ENCODE measurements at regions not wholly inside any gene's neighbourhood (a gene's known extent, or its start where the extent isn't known, plus 50 kb on each side); places are given as distances from the start of the nearest gene placed in this dataset.
A peak's percentile ranks its signal among the peaks of the same experiment; 100 is the strongest.

DNA sequence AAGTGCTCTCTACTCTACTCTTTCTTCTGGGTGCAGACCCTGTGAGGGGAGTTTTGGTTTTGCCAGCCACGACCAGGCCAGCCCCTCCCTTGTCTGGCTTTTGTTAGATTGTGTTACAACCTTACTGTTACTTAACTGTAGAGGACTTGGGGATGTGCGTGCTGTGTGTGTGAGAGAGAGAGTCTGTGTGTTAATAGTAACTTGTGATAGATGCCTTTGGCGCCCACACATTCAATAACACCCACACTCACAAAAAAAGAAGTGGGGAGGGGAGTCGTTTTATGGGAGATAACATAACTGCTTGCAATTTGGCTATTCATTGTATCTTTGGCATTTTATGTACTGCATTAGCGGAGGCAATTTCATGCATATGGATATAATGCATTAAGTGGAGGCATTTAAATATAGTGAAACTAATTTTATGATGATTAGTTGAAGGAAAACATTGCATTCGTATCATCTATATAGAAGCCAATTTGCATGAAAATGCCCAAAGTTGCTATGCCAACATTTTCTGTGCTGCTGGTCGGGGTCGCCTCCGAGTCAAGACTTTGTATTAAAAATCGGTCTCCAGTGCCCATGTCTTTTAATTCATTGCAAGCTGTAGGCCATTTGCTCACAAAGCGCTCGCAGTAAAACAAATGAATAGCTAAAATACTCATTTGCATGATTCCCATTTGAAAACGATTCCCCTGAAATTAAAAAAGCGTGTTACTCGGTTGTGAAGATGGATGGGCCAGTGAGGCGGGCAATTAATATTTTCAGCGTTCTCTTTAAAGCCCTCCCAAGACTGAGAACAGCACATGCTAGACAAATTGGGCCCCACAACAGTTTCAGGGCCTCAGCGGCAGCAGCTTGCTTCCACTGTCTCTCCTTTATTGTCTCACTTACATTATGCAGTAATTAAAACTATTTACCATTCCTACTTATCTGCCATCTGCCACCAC, 158.5 kb upstream of the SMAD3 start:
- no peak for DNase-seq

- DNase-seq: no peak
These were observed 157.3 kb upstream of the SMAD3 start for GRCh38 chr15:66907826-66908743.

GRCh38 chr15:66908744-66909095, 156.7 kb upstream of the SMAD3 start:
- DNase-seq: no peak

GRCh38 chr15:66909381-66909890, 156.0 kb upstream of the SMAD3 start:
- DNase-seq: no peak

DNA sequence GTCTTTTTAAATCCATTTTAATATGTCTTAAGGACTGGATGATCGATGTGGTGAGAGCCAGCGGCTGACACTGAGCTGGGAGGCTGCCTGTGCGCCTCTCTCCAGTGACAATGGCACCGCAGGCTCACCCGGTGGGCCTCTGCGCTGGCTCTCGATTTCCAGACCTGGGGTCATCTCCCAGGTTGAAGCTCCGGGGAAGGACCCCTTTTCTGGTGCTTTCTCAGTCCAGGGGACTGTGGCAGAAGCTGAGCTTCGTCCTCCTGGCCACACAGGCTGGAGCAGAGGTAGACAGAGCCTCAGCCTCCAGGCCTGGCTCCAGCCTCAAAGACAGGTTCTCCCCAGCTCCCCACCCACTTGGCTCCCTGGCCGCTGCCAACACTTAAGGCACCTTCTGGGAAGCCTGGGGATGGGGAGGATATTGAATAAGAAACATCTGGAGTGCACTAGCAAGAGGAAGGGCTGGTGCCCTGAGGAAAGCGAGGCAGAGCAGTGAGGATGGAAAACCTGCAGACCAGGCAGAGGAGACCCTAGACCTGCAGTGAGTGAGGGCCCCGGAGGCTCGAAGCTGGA, 154.2 kb upstream of the SMAD3 start:
- DNase-seq: no peak

- no peak for DNase-seq
These were observed 153.4 kb upstream of the SMAD3 start for GRCh38 chr15:66912001-66912400.

- DNase-seq: no peak
These were observed 153.0 kb upstream of the SMAD3 start for GRCh38 chr15:66912441-66912840.

DNA sequence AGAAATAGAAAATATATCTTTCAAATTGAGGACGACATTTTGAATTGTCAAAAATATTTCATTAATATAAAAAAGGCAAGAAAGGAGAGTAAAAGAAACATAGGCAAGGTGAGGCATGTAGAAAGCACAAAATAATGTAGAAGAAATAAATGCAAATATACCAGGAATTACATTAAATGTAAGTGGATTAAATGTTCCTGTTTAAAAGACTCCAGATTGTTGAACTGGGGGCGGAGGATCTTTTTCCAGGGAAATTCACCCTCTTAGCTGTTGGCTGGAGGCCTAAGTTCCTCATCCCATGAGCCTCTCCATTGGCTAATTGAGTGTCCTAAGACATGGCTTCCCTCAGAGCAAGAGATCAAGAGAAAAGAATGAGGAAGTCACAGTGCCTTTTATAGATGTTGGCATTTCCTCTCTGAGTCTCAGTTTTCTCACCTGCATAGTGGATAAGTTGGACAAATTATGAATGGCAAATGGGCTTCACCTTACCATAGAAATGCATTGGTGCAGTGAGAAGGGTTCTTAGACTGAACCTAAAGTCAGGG, 147.4 kb upstream of the SMAD3 start:
- DNase-seq: no peak

- no peak for DNase-seq
These were observed 146.0 kb upstream of the SMAD3 start for GRCh38 chr15:66919421-66919820.

- peak in 1 of 2 experiments; percentile 24 for DNase-seq
These were observed 144.0 kb upstream of the SMAD3 start for GRCh38 chr15:66921319-66921915.

GRCh38 chr15:66922608-66923007, 142.8 kb upstream of the SMAD3 start:
- no peak for DNase-seq

- no peak for DNase-seq
These were observed 141.9 kb upstream of the SMAD3 start for GRCh38 chr15:66923438-66923881.

GRCh38 chr15:66924889-66925288, 140.5 kb upstream of the SMAD3 start:
- no peak for DNase-seq

DNA sequence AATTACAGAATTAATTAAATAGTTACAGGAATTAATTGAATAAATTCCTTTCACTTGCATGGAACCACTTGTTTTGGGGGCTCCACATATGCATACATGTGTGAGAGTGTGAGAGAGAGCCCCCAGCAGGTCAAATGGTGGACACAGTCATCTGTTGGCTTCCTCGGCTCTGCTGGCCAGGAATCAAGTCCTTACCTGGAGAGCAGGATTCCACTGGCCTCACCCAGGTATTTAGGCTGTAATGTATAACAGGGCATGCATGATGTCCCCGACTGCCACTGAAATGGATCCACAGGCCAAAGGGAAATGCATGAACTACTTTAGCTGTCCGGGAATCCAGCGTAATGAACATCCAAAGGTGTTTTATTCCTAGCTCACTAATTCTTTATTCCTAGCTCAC, 139.7 kb upstream of the SMAD3 start:
- DNase-seq: no peak

DNA sequence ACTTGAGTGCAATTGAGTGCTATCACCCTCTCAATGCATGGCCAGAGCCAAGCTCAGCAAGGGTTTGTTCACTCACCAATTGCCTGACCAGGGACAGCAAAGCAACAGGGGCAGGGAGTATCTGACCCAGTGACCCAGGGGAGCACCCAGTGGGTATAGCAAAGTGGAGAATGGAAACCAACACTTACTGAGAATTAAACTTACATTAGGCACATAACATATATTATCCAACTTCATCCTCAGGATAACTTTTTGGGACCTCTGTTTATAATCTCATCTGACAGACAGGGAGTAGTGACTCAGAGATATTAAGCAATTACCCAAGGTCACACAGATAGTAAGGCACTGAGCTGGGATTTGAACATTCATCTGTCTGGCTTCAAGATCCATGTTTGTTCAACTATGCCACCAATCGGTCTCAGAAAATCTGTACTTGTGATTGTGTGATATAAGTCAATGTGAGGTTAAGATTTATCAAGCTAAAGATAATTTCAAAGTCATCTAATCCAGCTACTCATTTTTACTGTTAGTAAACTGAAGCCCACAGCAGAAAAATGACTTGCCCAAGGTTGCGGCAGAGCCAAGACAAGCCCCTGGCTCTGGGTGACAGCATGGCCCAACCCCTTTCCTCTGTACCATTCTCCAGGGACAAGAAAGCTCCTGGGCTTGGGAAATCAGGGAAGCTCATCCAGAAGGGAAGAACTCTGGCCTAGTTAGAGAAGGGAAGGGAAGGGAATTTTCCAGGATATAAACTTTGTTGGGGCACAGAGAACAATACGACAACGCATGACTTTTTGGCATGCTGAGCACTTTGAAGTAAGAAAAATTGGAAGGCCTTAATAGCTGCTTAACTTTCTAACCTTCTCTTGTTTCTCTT, 138.0 kb upstream of the SMAD3 start:
- no peak for DNase-seq

DNA sequence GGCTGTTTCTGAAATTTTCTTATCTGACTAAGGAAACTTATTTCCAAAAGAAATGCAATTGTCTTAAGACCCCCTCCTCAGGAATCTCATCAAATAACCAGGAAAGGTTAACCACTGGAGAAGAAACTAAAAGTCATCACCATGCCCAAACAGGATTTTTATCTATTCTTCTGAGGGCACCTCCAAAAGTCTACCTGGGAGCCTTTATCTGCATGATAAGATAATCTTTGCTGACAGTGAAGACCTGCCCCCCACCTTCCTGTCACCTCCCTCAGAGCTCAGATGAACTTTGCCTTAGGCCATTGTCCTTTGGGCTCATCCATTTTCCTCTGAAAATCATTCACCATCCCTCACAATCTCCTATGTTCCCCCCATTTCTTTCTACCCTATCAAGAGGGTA, 137.3 kb upstream of the SMAD3 start:
- no peak for DNase-seq

DNA sequence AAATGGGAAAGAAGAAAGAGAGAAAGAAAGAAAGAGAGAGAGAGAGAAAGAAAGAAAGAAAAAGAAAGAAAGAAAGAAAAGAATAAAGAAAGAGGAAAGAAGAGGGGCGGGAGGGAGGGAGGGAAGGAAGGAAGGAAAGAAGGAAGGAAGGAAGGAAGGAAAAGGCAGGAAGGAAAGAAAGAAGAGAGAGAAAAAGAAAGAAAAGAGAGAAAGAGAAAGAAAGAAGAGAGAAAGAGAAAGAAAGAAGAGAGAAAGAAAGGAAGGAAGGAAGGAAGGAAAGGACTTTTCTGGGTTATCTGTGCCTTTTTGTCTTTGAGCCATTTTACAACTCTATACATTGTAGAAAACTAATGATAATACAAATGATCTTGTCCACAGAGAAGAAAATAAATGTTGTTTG, 136.6 kb upstream of the SMAD3 start:
- DNase-seq: no peak

GRCh38 chr15:66929843-66930402, 135.5 kb upstream of the SMAD3 start:
- DNase-seq: no peak

DNA sequence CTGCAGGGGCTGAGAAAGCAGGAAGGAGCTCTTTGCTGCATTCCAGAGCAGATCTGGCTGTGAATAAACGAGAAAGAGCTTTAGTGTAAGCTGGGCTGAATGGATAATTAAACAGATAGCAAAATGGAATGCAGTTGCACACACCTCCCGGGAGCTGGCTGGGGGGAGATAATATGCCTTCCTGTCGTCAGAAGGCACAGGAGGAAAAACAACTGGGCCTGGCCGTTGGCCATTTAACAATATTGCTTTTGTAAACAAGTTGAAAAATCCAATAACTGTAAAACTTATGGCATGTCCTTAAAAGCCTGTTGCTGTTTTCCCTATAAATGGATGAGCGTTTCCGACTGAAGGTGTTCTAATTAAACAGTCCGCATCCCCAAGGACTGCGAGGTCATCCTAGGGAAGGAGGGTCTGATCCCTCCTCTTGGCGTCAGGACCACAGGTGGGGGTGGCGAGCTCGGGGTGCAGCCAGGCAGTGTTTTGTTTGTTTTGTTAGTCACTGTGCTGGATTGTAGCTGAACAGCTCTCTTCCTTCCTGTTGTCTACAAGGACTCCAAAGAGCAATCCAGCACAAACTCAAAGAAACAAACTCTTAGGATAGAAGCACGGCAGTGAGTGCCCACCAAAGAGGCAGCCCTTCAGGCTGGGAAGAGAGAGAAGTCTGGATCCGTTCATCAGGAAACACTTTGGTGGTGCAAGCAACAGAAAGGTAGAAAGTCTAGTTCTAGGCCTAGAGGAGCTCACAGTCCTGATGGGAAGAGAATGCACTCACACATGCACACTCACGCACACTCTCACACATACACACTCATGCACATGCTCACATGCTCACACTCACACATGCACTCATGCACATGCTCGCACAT, 133.4 kb upstream of the SMAD3 start:
- DNase-seq: no peak

DNA sequence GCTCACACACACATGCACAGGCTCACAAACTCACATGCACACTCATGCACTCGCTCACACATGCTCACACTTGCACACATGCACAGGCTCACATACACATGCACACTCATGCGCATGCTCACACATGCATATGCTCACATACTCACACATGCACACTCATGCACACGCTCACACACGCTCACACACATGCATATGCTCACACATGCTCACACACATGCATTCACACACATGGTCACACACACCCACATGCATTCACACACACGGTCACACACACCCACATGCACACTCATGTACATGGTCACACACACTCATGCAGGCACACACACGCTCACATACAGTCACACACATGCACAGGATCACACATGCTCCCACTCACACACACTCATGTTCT, 132.8 kb upstream of the SMAD3 start:
- DNase-seq: no peak

All from NCI-H2081 (cell line).